Thyroid gland (tissue), 4 donors: ENCODE measurements at regions not wholly inside any gene's neighbourhood (a gene's known extent, or its start where the extent isn't known, plus 50 kb on each side); places are given as distances from the start of the nearest gene placed in this dataset.

Experiments used
- CTCF ChIP-seq, 6 experiments: fragments of 200-600 bp in 3 of 6; fragments of 450-650 bp in 3 of 6; sonication (generic) in 3 of 6; IDR thresholded peaks; one replicate each; pipeline ENCODE4 v1.5.1; 2016 to 2019; ENCODE audit warnings: antibody characterized with exemption in 6 of 6, mild to moderate bottlenecking in 2 of 6, inconsistent platforms in 1 of 6, moderate library complexity in 1 of 6
- POLR2A ChIP-seq, 2 donors: fragments of 450-650 bp; IDR thresholded peaks; one replicate each; pipeline ENCODE4 v1.6.1; 2017; ENCODE audit warnings: antibody characterized with exemption in 2 of 2, mild to moderate bottlenecking in 2 of 2, moderate library complexity in 1 of 2

GRCh38 chr5:54742417-54742891, 224.9 kb downstream of the SNX18 start:
- peak in 1 of 6 experiments; percentile 21 for TF ChIP-seq CTCF (IDR thresholded peaks at IDR 0.05)
- TF ChIP-seq POLR2A (IDR thresholded peaks at IDR 0.05), result no peak
